ENCODE measurements at regions not wholly inside any gene's neighbourhood (a gene's known extent, or its start where the extent isn't known, plus 50 kb on each side); places are given as distances from the start of the nearest gene placed in this dataset.

GRCh38 chr10:43752682-43753081 is 104.0 kb upstream of the ZNF32 start:
- no peak overlapping the region for H3K27ac ChIP-seq
- TF ChIP-seq CTCF (IDR thresholded peaks at IDR 0.05): no peak
- no peaks in the 10 kb centered on the region for H3K9me3 ChIP-seq
- H3K27me3 ChIP-seq: no peaks in the 10 kb centered on the region
- no peaks in the 10 kb centered on the region for H3K36me3 ChIP-seq
- peaks cover 3 to 4% of the 10 kb centered on the region in 2 experiments for H3K4me1 ChIP-seq (ENCODE audit: control insufficient read depth in 1 of 2, insufficient read depth in 1 of 2, low read depth in 1 of 2, low read length in 1 of 2)
- no peak overlapping the region for H3K4me3 ChIP-seq (ENCODE audit: low read depth in 1 of 2, low read length in 1 of 2)

GRCh38 chr10:43751646-43752045 is 103.0 kb upstream of the ZNF32 start:
- Histone ChIP-seq H3K36me3 (no peaks in the 10 kb centered on the region), H3K4me1 (ENCODE audit: control insufficient read depth in 1 of 2, insufficient read depth in 1 of 2, low read depth in 1 of 2, low read length in 1 of 2) (no peaks in the 10 kb centered on the region), H3K4me3 (ENCODE audit: low read depth in 1 of 2, low read length in 1 of 2) (no peak overlapping the region), H3K9me3 (no peaks in the 10 kb centered on the region), H3K27me3 (no peaks in the 10 kb centered on the region), H3K27ac (no peak overlapping the region)
- no peak for TF ChIP-seq CTCF (IDR thresholded peaks at IDR 0.05)

DNA sequence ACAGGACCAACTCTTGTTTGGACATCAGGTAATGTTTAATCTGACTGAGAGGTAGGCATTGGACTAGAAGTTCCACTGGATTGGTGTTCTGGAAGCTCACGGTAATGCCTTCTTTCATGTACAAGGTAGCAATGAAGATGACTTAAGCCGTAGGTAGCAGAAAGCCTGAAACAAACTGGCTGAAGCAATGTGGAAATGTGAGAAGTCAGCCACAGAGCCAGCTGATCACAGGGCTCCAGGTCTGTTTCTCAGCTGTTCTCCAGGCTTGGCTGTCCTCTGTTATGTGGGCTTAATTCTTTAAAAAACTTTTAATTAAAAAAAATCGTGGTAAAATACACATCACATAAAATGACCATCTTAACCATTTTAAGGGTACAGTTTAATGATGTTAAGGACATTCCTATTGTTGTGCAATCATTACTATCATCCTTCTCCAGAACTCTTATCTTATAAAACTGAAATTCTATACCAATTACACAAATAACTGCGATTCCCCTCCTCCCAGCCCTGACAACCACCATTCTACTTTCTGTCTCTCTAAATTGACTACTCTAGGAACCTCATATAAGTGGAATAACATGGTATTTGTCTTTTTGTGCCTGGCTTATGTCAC is 101.4 kb upstream of the ZNF32 start:
- Histone ChIP-seq H3K4me3 (ENCODE audit: low read depth in 1 of 2, low read length in 1 of 2) (no peak overlapping the region), H3K27ac (no peak overlapping the region), H3K9me3 (no peaks in the 10 kb centered on the region), H3K27me3 (no peaks in the 10 kb centered on the region), H3K36me3 (no peaks in the 10 kb centered on the region), H3K4me1 (ENCODE audit: control insufficient read depth in 1 of 2, insufficient read depth in 1 of 2, low read depth in 1 of 2, low read length in 1 of 2) (no peaks in the 10 kb centered on the region)
- TF ChIP-seq CTCF (IDR thresholded peaks at IDR 0.05): no peak

GRCh38 chr10:43749145-43749576 is 100.5 kb upstream of the ZNF32 start:
- no peak overlapping the region for H3K27ac ChIP-seq
- H3K36me3 ChIP-seq: no peaks in the 10 kb centered on the region
- no peak for TF ChIP-seq CTCF (IDR thresholded peaks at IDR 0.05)
- H3K4me3 ChIP-seq (ENCODE audit: low read depth in 1 of 2, low read length in 1 of 2): no peak overlapping the region
- H3K4me1 ChIP-seq (ENCODE audit: control insufficient read depth in 1 of 2, insufficient read depth in 1 of 2, low read depth in 1 of 2, low read length in 1 of 2): no peaks in the 10 kb centered on the region
- no peaks in the 10 kb centered on the region for H3K27me3 ChIP-seq
- no peaks in the 10 kb centered on the region for H3K9me3 ChIP-seq

DNA sequence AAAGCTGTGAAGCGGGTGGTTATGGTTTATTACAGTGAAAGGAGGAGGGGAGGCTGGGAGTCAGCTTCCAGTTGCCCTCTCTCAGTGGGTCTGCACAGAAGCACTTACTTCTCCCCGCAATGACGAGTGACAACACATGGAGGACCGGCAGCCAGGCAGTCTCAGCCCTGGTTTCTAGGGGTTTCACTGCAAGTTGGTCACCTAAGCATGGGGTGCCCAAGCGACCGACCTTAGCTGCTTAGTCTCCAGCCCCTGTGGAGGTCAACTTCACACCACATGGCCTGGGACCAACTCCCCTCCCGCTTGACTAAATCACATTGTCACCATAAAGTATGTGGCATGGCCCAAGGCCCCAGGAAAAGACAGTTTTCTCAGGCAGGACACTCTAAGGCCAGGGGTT is 99.9 kb upstream of the ZNF32 start:
- H3K9me3 ChIP-seq: no peaks in the 10 kb centered on the region

More for the DNA sequence above, 99.9 kb upstream of the ZNF32 start:
- Histone ChIP-seq H3K27ac (no peak overlapping the region), H3K4me1 (ENCODE audit: control insufficient read depth in 1 of 2, insufficient read depth in 1 of 2, low read depth in 1 of 2, low read length in 1 of 2) (no peaks in the 10 kb centered on the region), H3K27me3 (no peaks in the 10 kb centered on the region), H3K4me3 (ENCODE audit: low read depth in 1 of 2, low read length in 1 of 2) (no peak overlapping the region), H3K36me3 (no peaks in the 10 kb centered on the region)
- no peak for TF ChIP-seq CTCF (IDR thresholded peaks at IDR 0.05)
